ENCODE measurements at regions not wholly inside any gene's neighbourhood (a gene's known extent, or its start where the extent isn't known, plus 50 kb on each side); places are given as distances from the start of the nearest gene placed in this dataset.
"Not testable (repeated sequence)": the region's sequence is repeated elsewhere in the genome, so short reads cannot be mapped to it uniquely, and the experiment has no call there.

DNA sequence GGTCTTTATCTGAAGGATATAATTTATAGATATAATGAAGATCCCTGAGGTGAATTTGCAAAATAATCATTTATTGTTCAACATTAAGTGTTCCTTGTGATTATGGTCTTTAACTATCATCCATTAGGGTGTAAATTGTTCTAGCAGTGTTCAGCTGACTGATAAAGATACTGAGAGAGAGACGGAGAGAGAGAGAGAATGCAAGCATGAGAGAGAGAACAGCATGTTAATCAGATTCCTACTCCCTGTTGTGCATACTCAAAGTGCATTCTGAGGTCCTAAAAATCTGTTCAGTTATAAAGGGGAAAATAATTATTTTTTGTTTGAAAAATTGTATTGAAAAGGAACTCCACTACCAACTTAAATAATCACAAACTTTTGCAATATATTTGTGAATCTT lies 271.0 kb upstream of the CBLB start:
- no peak overlapping the region for H3K9ac ChIP-seq
- no peaks in the 10 kb centered on the region for H3K27me3 ChIP-seq (ENCODE audit: control insufficient read depth, insufficient read depth, low read length)
- H2AFZ ChIP-seq = no peak overlapping the region
- no peak overlapping the region for H3K27ac ChIP-seq
- H3K4me1 ChIP-seq = no peaks in the 10 kb centered on the region
- H3K9me3 ChIP-seq (ENCODE audit: control insufficient read depth, low read length) = no peaks in the 10 kb centered on the region
- H3K4me3 ChIP-seq (ENCODE audit: low read depth, low read length) = no peak overlapping the region
- H3K36me3 ChIP-seq (ENCODE audit: control insufficient read depth, insufficient read depth, low read length) = no peaks in the 10 kb centered on the region
- TF ChIP-seq CTCF (IDR thresholded peaks at IDR 0.05) = no peak
- H3K79me2 ChIP-seq = no peaks in the 10 kb centered on the region
- H3K4me2 ChIP-seq (ENCODE audit: low read length) = no peak overlapping the region

DNA sequence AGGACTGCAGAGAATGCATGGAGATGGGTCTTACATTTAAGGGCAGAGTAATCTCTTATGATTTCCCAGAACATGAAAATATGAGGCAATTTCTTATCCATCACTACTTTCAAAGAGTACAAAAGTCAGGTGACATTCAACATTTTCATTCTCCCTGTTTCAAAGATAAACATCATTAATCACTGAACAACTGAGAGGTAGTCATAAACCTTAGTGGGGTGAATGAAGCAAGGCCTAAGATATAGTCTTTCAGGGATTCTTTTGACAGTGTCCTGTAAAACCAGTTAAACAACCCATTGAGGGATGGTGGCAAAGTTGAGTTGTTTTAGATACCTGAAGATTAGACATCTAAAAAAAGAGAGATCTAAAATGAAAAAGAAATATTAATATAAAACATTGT lies 271.6 kb upstream of the CBLB start:
- Histone ChIP-seq H3K4me3 (ENCODE audit: low read depth, low read length) (no peak overlapping the region), H3K36me3 (ENCODE audit: control insufficient read depth, insufficient read depth, low read length) (no peaks in the 10 kb centered on the region), H3K9me3 (ENCODE audit: control insufficient read depth, low read length) (no peaks in the 10 kb centered on the region), H3K4me1 (no peaks in the 10 kb centered on the region), H3K79me2 (no peaks in the 10 kb centered on the region), H2AFZ (no peak overlapping the region), H3K27me3 (ENCODE audit: control insufficient read depth, insufficient read depth, low read length) (no peaks in the 10 kb centered on the region), H3K27ac (no peak overlapping the region), H3K4me2 (ENCODE audit: low read length) (no peak overlapping the region), H3K9ac (no peak overlapping the region)
- no peak for TF ChIP-seq CTCF (IDR thresholded peaks at IDR 0.05)

- H2AFZ ChIP-seq = no peak overlapping the region
- no peak overlapping the region for H3K9ac ChIP-seq
- no peaks in the 10 kb centered on the region for H3K9me3 ChIP-seq (ENCODE audit: control insufficient read depth, low read length)
- H3K79me2 ChIP-seq = no peaks in the 10 kb centered on the region
- H3K36me3 ChIP-seq (ENCODE audit: control insufficient read depth, insufficient read depth, low read length) = no peaks in the 10 kb centered on the region
- TF ChIP-seq CTCF (IDR thresholded peaks at IDR 0.05) = no peak
- H3K4me1 ChIP-seq = no peaks in the 10 kb centered on the region
- H3K4me3 ChIP-seq (ENCODE audit: low read depth, low read length) = no peak overlapping the region
- no peak overlapping the region for H3K4me2 ChIP-seq (ENCODE audit: low read length)
- no peak overlapping the region for H3K27ac ChIP-seq
- H3K27me3 ChIP-seq (ENCODE audit: control insufficient read depth, insufficient read depth, low read length) = no peaks in the 10 kb centered on the region
Measured at GRCh38 chr3:106144030-106144429, 275.2 kb upstream of the CBLB start.

- not testable (repeated sequence) for H3K4me2 ChIP-seq (ENCODE audit: low read length); H3K4me1 ChIP-seq; H3K27me3 ChIP-seq (ENCODE audit: control insufficient read depth, insufficient read depth, low read length); H3K4me3 ChIP-seq (ENCODE audit: low read depth, low read length); H3K9ac ChIP-seq; H3K27ac ChIP-seq; H3K79me2 ChIP-seq; H3K9me3 ChIP-seq (ENCODE audit: control insufficient read depth, low read length); H3K36me3 ChIP-seq (ENCODE audit: control insufficient read depth, insufficient read depth, low read length); H2AFZ ChIP-seq
Measured at GRCh38 chr3:106148440-106149082, 279.7 kb upstream of the CBLB start.

DNA sequence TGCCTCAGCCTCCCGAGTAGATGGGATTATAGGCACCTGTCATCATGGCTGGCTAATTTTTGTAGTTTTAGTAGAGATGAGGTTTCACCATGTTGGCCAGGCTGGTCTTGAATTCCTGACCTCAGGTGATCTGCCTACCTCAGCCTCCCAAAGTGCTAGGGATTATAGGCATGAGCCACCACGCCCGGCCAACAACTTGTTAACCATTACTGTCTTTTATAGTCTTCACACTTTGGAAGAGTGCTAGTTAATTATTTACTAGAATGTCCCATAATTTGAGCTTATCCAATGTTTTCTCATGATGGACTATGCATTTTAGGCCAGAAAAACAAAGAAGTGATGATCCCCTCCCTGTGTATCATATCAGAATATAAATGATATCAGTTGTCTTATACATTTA lies 288.6 kb upstream of the CBLB start:
- Histone ChIP-seq H3K9me3 (ENCODE audit: control insufficient read depth, low read length) (no peaks in the 10 kb centered on the region), H3K79me2 (no peaks in the 10 kb centered on the region), H3K4me1 (no peaks in the 10 kb centered on the region), H3K27ac (no peak overlapping the region), H3K9ac (no peak overlapping the region), H2AFZ (no peak overlapping the region), H3K27me3 (ENCODE audit: control insufficient read depth, insufficient read depth, low read length) (no peaks in the 10 kb centered on the region), H3K4me2 (ENCODE audit: low read length) (no peak overlapping the region), H3K36me3 (ENCODE audit: control insufficient read depth, insufficient read depth, low read length) (no peaks in the 10 kb centered on the region), H3K4me3 (ENCODE audit: low read depth, low read length) (no peak overlapping the region)
- TF ChIP-seq CTCF (IDR thresholded peaks at IDR 0.05) = no peak

Measured in parathyroid adenoma (tissue), 2 donors.